Cardiac muscle cell (in vitro differentiated cells and primary cell): ENCODE measurements at regions not wholly inside any gene's neighbourhood (a gene's known extent, or its start where the extent isn't known, plus 50 kb on each side); places are given as distances from the start of the nearest gene placed in this dataset.

Source experiments
- DNase-seq, 2 donors: peaks; one replicate each; pipeline versions ENCODE4 v3.0.0 to v3.0.0-alpha.2; 2010 to 2017; ENCODE audit warnings: low read depth in 1 of 2, low spot score in 1 of 2
- H3K27ac ChIP-seq: fragments of 200-600 bp; sonication (generic); 2 replicates; pipeline ENCODE4 v1.5.1; 2016
- H3K27me3 ChIP-seq: fragments of 200-600 bp; sonication (generic); 2 replicates; pipeline ENCODE4 v1.6.0; 2016; ENCODE audit warnings: control low read depth
- H3K36me3 ChIP-seq: fragments of 200-600 bp; sonication (generic); 2 replicates; pipeline ENCODE4 v1.5.1; 2016; ENCODE audit warnings: control low read depth
- H3K4me1 ChIP-seq: fragments of 200-600 bp; sonication (generic); 2 replicates; pipeline ENCODE4 v1.8.1; 2017; ENCODE audit warnings: low read depth, mild to moderate bottlenecking, mixed run types
- H3K4me3 ChIP-seq: fragments of 200-600 bp; sonication (generic); 2 replicates; pipeline ENCODE4 v1.5.1; 2016; ENCODE audit warnings: mild to moderate bottlenecking
- H3K9me3 ChIP-seq: fragments of 200-600 bp; sonication (generic); 2 replicates; pipeline ENCODE4 v1.5.1; 2017; ENCODE audit warnings: low read depth, mild to moderate bottlenecking, control low read depth
- CTCF ChIP-seq: IDR thresholded peaks from 2 replicates; pipeline ENCODE4 v1.5.1; 2012; ENCODE audit warnings: low read depth, mild to moderate bottlenecking, low read length

- H3K4me1 ChIP-seq: peaks cover 20% of the 10 kb centered on the region
- H3K27me3 ChIP-seq: no peaks in the 10 kb centered on the region
- H3K27ac ChIP-seq: no peak overlapping the region
- no peaks in the 10 kb centered on the region for H3K36me3 ChIP-seq
- DNase-seq: no peak
- no peaks in the 10 kb centered on the region for H3K9me3 ChIP-seq
- TF ChIP-seq CTCF: no peak
- H3K4me3 ChIP-seq: no peak overlapping the region
These were observed 60.4 kb downstream of the PJA1 start for GRCh38 chrX:69104756-69105434.

- Histone ChIP-seq H3K27me3 (no peaks in the 10 kb centered on the region), H3K9me3 (no peaks in the 10 kb centered on the region), H3K4me3 (no peak overlapping the region), H3K27ac (no peak overlapping the region), H3K36me3 (no peaks in the 10 kb centered on the region), H3K4me1 (peaks cover 20% of the 10 kb centered on the region)
- DNase-seq: no peak
- no peak for TF ChIP-seq CTCF
These were observed 61.7 kb downstream of the PJA1 start for GRCh38 chrX:69103539-69103938.

- H3K27ac ChIP-seq: no peak overlapping the region
- no peaks in the 10 kb centered on the region for H3K9me3 ChIP-seq
- no peaks in the 10 kb centered on the region for H3K36me3 ChIP-seq
- peaks cover 14% of the 10 kb centered on the region for H3K4me1 ChIP-seq
- TF ChIP-seq CTCF: no peak
- DNase-seq: no peak
- H3K4me3 ChIP-seq: no peak overlapping the region
- no peaks in the 10 kb centered on the region for H3K27me3 ChIP-seq
These were observed 62.5 kb downstream of the PJA1 start for GRCh38 chrX:69102612-69103194.

GRCh38 chrX:69101683-69102251 is 63.5 kb downstream of the PJA1 start:
- TF ChIP-seq CTCF: no peak
- Histone ChIP-seq H3K27ac (no peak overlapping the region), H3K27me3 (no peaks in the 10 kb centered on the region), H3K9me3 (no peaks in the 10 kb centered on the region), H3K36me3 (no peaks in the 10 kb centered on the region), H3K4me3 (no peak overlapping the region), H3K4me1 (peaks cover 15% of the 10 kb centered on the region)
- no peak for DNase-seq

- Histone ChIP-seq H3K27me3 (no peaks in the 10 kb centered on the region), H3K4me1 (peaks cover 12% of the 10 kb centered on the region), H3K27ac (no peak overlapping the region), H3K9me3 (no peaks in the 10 kb centered on the region), H3K4me3 (no peak overlapping the region), H3K36me3 (no peaks in the 10 kb centered on the region)
- no peak for TF ChIP-seq CTCF
- no peak for DNase-seq
These were observed 64.8 kb downstream of the PJA1 start for GRCh38 chrX:69100478-69100877.
